Heart right ventricle (tissue), 16 donors: ENCODE measurements at regions not wholly inside any gene's neighbourhood (a gene's known extent, or its start where the extent isn't known, plus 50 kb on each side); places are given as distances from the start of the nearest gene placed in this dataset.
A peak's percentile ranks its signal among the peaks of the same experiment; 100 is the strongest.
"Not testable (repeated sequence)": the region's sequence is repeated elsewhere in the genome, so short reads cannot be mapped to it uniquely, and the experiment has no call there.

Experiments
- ATAC-seq, 8 donors: fragments of 200-7000 bp; cut with Tn5 transposase; one replicate each; pipeline ENCODE4 v1.9.1; 2020; ENCODE audit warnings: mild to moderate bottlenecking in 8 of 8, moderate library complexity in 8 of 8, moderate number of reproducible peaks in 1 of 8
- DNase-seq, 2 donors: peaks; one replicate each; pipeline ENCODE4 v3.0.0-alpha.2; 2020
- H3K27ac ChIP-seq, 10 donors: fragments of 200-600 bp; sonication (generic) in 2 of 10; one replicate each; pipeline versions ENCODE4 v1.5.0 to v1.8.0; 2020 to 2022; ENCODE audit warnings: mild to moderate bottlenecking in 3 of 10
- H3K27me3 ChIP-seq, 7 donors: fragments of 200-600 bp; one replicate each; pipeline ENCODE4 v1.8.0; 2021 to 2022; ENCODE audit warnings: mild to moderate bottlenecking in 2 of 7
- H3K36me3 ChIP-seq, 9 donors: fragments of 200-600 bp; sonication (generic) in 1 of 9; one replicate each; pipeline versions ENCODE4 v1.5.0 to v1.8.0; 2020 to 2022; ENCODE audit warnings: mild to moderate bottlenecking in 2 of 9
- H3K4me1 ChIP-seq, 9 donors: fragments of 200-600 bp; sonication (generic) in 1 of 9; one replicate each; pipeline versions ENCODE4 v1.5.0 to v1.8.0; 2020 to 2022; ENCODE audit warnings: mild to moderate bottlenecking in 4 of 9
- H3K4me3 ChIP-seq, 10 donors: fragments of 200-600 bp; sonication (generic) in 2 of 10; one replicate each; pipeline versions ENCODE4 v1.5.0 to v1.8.0; 2020 to 2022; ENCODE audit warnings: mild to moderate bottlenecking in 7 of 10, moderate library complexity in 2 of 10
- H3K9me3 ChIP-seq, 11 donors: fragments of 200-600 bp in 10 of 11; sonication (generic) in 2 of 11; one replicate each; pipeline versions ENCODE4 v1.5.0 to v1.8.0; 2013 to 2022; ENCODE audit warnings: mild to moderate bottlenecking in 2 of 11, control low read depth in 1 of 11, moderate library complexity in 1 of 11
- CTCF ChIP-seq, 9 donors: fragments of 200-600 bp; sonication (generic) in 2 of 9; IDR thresholded peaks; one replicate each; pipeline versions ENCODE4 v1.5.0 to v1.8.0; 2021 to 2022; ENCODE audit warnings: antibody characterized with exemption in 9 of 9, mild to moderate bottlenecking in 5 of 9, moderate library complexity in 1 of 9
- WGBS, 2 donors: extraction: QIAGEN DNeasy Blood & Tissue Kit; methylation state at CpG; one replicate each; pipeline ENCODE4 v1.1.7; 2013; ENCODE audit warnings: inconsistent platforms in 1 of 2; 5-methylcytosine and 5-hydroxymethylcytosine counted together
- intact Hi-C, 10 donors: fragments of 100-400 bp; cut with DNase I; formaldehyde crosslinking; loops; one replicate each; pipeline versions ENCODE4 v1.11.1 to v1.14.2; 2022
- donor health status: Arrhythmogenic right ventricular cardiomyopathy.
- donor health status: ischemic (EF 13 %, LVEDD 7.1; RV severe dilation, severe dysfunction).
- donor health status: healthy with polysubstance abuse.
- donor health status: DM: no; HTN: yes; CAD: no.
- donor health status: DM: no; HTN: no; CAD: no.
- donor health status: ischemic (EF 25% LVEDD 6.9; RV normal size, moderate dysfunction).
- donor health status: ischemic (EF 25% LVEDD 5.7; RV mildly dilated, moderate dysfunction).
- donor health status: healthy.
- donor health status: DM: yes; HTN: yes; CAD: no.
- donor health status: Ischemic cardiomyopathy.
- donor health status: ischemic (EF 35%, LVEDD 5.7; RV mildly dilated, moderate dysfunction).
- donor health status: nonischemic (EF 11% LVEDD 7.7; RV severe dilation, severe dysfunction).
- donor health status: DM: yes; HTN: yes; CAD: no.
- donor health status: PGD.
- donor health status: ischemic (EF 29% LVEDD 5.4; RV normal size, mild dysfunction).
- donor health status: nonischemic (EF 23%, LVEDD 6.1; RV moderate dilation, normal function).

- Histone ChIP-seq H3K36me3 (no peaks in the 10 kb centered on the region), H3K27me3 (peaks cover 0 to 5% (median 0%) of the 10 kb centered on the region in 7 donors), H3K27ac (no peak overlapping the region), H3K4me3 (no peak overlapping the region), H3K4me1 (no peaks in the 10 kb centered on the region), H3K9me3 (no peaks in the 10 kb centered on the region)
- TF ChIP-seq CTCF (IDR thresholded peaks at IDR 0.05): no peak
- WGBS, 2 donors: 84 to 85% methylated on average over 40 of the region's 40 CpGs
- DNase-seq (peak in 1 of 2 donors; percentile 11), ATAC-seq (no peak)
- intact Hi-C loops: no loop called here
Measured at GRCh38 chr14:106459971-106460730, 933.8 kb downstream of the TMEM121 start.

- no peak for ATAC-seq
Measured at GRCh38 chr14:106460916-106461315, 934.5 kb downstream of the TMEM121 start.

GRCh38 chr14:106466483-106466882 lies 940.1 kb downstream of the TMEM121 start:
- DNase-seq, ATAC-seq, H3K4me3 ChIP-seq, H3K36me3 ChIP-seq, H3K9me3 ChIP-seq, intact Hi-C loops, H3K27me3 ChIP-seq, H3K27ac ChIP-seq, H3K4me1 ChIP-seq: not testable (repeated sequence)
- WGBS, 2 donors: 54 to 57% methylated on average over 4 of the region's 4 CpGs

More at GRCh38 chr14:106460916-106461315, 934.5 kb downstream of the TMEM121 start:
- Histone ChIP-seq H3K27ac (no peak overlapping the region), H3K27me3 (peaks cover 0 to 5% (median 0%) of the 10 kb centered on the region in 7 donors), H3K36me3 (no peaks in the 10 kb centered on the region), H3K4me1 (no peaks in the 10 kb centered on the region), H3K9me3 (no peaks in the 10 kb centered on the region), H3K4me3 (no peak overlapping the region)
- intact Hi-C loops: no loop called here
- TF ChIP-seq CTCF (IDR thresholded peaks at IDR 0.05): no peak
- DNase-seq: no peak
- WGBS, 2 donors: 91 to 93% methylated on average over 25 of the region's 25 CpGs

- DNase-seq, H3K27me3 ChIP-seq, intact Hi-C loops, H3K9me3 ChIP-seq, H3K4me3 ChIP-seq, H3K27ac ChIP-seq, H3K36me3 ChIP-seq, ATAC-seq, H3K4me1 ChIP-seq: not testable (repeated sequence)
- WGBS, 2 donors: 48 to 49% methylated on average over 4 of the region's 4 CpGs
Measured at GRCh38 chr14:106468869-106469268, 942.5 kb downstream of the TMEM121 start.

GRCh38 chr14:106470028-106470427 lies 943.6 kb downstream of the TMEM121 start:
- H3K36me3 ChIP-seq, H3K27ac ChIP-seq, H3K9me3 ChIP-seq, H3K4me1 ChIP-seq, H3K4me3 ChIP-seq, ATAC-seq, DNase-seq, intact Hi-C loops: not testable (repeated sequence)
- 56 to 58% methylated on average over 3 of the region's 3 CpGs for WGBS, 2 donors
- peaks cover 0 to 11% (median 0%) of the 10 kb centered on the region in 7 donors for H3K27me3 ChIP-seq

GRCh38 chr14:106474261-106475028 lies 948.1 kb downstream of the TMEM121 start:
- H3K36me3 ChIP-seq, H3K4me1 ChIP-seq, H3K9me3 ChIP-seq, H3K27ac ChIP-seq, intact Hi-C loops, H3K4me3 ChIP-seq, DNase-seq, ATAC-seq: not testable (repeated sequence)
- 53 to 58% methylated on average over 6 of the region's 6 CpGs for WGBS, 2 donors
- peaks cover 0 to 11% (median 0%) of the 10 kb centered on the region in 7 donors for H3K27me3 ChIP-seq

- WGBS, 2 donors: 63 to 64% methylated on average over 3 of the region's 3 CpGs
- H3K36me3 ChIP-seq, intact Hi-C loops, H3K27ac ChIP-seq, H3K4me1 ChIP-seq, H3K9me3 ChIP-seq, H3K4me3 ChIP-seq, ATAC-seq, DNase-seq: not testable (repeated sequence)
- peaks cover 0 to 11% (median 0%) of the 10 kb centered on the region in 7 donors for H3K27me3 ChIP-seq
Measured at GRCh38 chr14:106475214-106475613, 948.8 kb downstream of the TMEM121 start.

GRCh38 chr14:106477600-106477999 lies 951.2 kb downstream of the TMEM121 start:
- H3K27ac ChIP-seq, H3K36me3 ChIP-seq, H3K4me3 ChIP-seq, H3K27me3 ChIP-seq, DNase-seq, ATAC-seq, intact Hi-C loops, H3K9me3 ChIP-seq, H3K4me1 ChIP-seq: not testable (repeated sequence)
- WGBS, 2 donors: no CpG with 5 or more reads among the region's 4 CpGs

- H3K4me1 ChIP-seq, H3K9me3 ChIP-seq, DNase-seq, H3K4me3 ChIP-seq, H3K36me3 ChIP-seq, H3K27ac ChIP-seq, ATAC-seq, intact Hi-C loops, H3K27me3 ChIP-seq: not testable (repeated sequence)
- WGBS, 2 donors: no CpG with 5 or more reads among the region's 34 CpGs
Measured at GRCh38 chr14:106480287-106480686, 953.9 kb downstream of the TMEM121 start.
